Skeletal muscle cell (primary cell): ENCODE measurements at regions not wholly inside any gene's neighbourhood (a gene's known extent, or its start where the extent isn't known, plus 50 kb on each side); places are given as distances from the start of the nearest gene placed in this dataset.

Experiments used
- DNase-seq: peaks from one replicate; pipeline ENCODE4 v3.0.0-alpha.2; 2010; ENCODE audit warnings: low read depth
- H3K4me3 ChIP-seq: 2 replicates; pipeline ENCODE4 v1.5.1; 2011; ENCODE audit warnings: low read depth, mild to moderate bottlenecking, control low read depth, low read length, moderate library complexity

DNA sequence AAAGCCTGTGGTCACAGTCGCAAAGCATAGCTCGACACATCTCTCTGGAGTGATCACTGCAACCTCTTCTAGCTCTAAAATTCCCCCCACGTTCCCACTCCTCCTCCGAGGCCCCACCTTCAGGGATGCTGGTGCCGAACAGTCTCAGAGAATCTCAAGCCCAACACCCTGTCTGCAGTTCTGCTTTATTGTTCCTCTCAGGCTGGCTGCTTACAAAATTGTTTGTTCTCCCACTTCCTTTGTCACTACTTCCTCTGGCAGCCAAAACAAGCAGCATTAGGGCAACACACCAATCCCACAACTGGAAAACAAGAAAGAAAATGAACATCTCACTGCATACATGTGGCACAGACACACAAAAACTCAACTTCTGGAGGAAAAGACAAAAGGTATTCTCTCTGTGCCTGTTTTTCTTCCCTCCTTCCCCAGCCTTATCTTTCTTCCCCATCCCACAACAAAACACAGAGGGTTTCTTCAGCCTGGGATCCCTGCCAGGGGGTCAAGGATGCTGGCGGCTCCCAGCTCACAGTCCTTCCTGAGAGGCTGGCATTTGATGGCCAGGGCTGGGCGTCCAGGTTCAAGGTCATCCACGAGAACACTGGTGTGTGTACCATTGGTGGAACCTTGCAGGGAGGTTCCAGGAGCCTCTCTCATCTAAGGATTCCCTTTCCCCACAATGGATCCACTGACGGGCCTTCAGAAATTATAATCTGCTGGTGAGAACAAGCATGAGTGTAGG is 108.4 kb downstream of the TMCO5A start:
- no peak overlapping the region for H3K4me3 ChIP-seq
- no peak for DNase-seq

DNA sequence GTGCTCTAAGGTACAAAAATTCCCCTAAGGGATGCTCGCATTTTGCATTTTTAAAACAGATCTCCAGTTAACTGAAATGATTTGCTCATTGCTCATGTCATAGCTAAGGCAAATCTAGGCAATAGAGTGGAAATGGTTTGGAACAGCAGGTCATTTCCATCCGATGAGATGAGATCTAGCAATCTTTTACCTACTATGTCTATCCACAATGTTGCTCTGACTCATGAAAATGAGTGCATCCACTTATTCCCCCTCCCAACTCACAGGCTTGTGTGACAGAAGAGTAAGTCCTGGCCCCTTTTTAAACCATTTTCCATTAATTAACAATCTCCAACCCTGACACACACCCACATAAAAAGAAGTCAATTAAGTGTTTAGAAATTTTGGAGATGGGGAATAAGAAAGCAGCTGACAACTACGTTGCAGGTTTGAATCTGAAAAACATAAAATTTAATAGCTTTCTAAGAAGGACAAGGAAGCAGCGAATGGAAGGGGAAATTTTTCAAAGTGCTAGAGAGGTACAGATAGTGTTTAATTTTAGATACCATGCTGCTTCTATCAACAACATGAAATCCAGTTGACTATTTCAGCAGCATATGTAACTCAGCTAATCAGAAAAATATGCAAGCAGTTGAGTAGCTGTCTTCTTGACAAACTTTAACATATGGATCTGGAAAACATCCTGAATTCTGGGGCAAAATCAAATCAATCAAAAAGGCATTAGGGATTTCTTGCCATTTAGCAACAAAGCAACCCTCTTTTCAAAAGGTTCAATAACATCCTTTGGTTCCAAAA is 112.0 kb downstream of the TMCO5A start:
- H3K4me3 ChIP-seq = no peak overlapping the region
- DNase-seq = no peak

- DNase-seq = no peak
- no peak overlapping the region for H3K4me3 ChIP-seq
Measured at GRCh38 chr15:38048001-38048455, 113.6 kb downstream of the TMCO5A start.

GRCh38 chr15:38049891-38050290 is 115.5 kb downstream of the TMCO5A start:
- H3K4me3 ChIP-seq = no peak overlapping the region
- DNase-seq = no peak

DNA sequence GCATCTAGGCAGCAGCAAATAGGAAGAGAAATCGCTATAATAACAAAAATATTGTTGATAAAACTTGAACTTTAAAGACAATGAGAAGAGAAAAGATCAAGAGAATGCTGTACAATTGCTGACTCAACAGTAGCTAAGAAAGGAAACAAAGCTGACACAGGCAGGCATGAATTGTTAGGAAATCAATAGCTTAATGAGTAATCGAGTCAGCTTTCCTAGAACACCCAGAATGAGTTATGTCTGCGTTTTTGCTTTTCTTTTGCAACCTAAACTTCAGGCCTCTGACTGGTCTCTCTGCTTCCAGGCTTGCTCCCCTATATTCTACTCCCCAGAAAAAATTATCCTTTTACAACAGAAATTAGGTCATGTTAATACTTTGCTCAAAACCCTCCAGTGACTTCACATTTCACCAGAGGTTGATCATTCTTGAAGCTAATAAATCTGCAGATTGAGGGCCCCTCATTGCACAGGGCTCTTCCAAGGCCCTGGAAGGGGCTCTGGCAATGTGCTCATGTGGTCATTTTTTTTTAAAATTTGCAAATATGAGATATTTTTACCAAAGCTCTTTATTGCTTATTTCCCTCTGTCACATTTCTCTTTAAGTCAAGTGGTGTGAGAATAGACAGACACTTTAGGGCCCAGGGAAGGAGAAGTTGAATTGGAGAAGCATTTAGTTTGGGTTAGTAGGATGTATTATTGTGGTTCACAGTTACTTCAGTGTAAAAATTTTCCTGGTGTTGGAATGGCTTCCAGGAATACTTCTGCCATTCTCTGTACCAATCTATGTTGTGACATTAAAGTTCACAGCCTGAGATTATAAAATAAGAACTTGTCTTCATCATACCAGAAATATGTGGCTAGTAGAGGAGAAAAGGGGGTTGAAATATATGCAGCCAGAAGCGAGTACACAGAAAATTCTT is 116.3 kb downstream of the TMCO5A start:
- DNase-seq = peak; percentile 63
- H3K4me3 ChIP-seq = no peak overlapping the region

GRCh38 chr15:38053205-38053604 is 118.8 kb downstream of the TMCO5A start:
- no peak overlapping the region for H3K4me3 ChIP-seq
- DNase-seq = no peak

DNA sequence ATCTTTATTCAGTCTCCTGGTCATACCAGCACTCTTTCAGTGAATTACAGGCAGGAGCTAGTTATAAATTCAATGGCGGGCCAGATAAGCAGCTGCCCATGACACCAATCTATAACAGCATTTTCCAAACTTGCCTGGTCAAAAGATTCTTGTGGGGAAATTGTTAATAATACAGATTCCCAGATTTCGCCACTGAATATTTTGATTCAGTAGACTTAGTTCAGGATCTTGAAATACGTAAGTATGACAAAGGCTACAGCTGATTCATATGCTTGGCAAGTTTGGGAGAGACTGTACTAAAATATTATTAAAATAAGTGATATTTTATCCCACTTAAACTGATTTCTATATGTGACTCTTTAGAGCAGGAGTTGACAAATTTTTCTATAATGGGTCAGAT is 119.3 kb downstream of the TMCO5A start:
- DNase-seq = no peak
- H3K4me3 ChIP-seq = no peak overlapping the region

DNA sequence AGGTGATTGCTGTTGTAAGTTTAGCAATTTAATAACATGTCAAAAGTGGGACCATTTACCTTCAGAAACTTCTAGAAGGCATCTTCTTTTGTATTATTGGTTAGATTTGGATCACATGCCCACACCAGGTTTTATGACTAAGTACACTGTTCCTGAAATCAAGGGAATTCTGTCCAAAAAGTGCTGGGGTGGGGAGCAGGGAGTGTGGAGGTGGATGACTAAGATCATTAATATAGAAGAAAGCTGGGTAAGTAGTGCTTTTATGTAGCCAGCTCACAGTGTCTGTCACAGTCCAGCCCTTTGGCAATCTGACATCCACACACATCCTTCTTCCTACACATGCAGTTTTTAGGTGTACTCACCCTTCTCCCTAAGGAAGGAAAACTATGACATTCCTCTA is 120.0 kb downstream of the TMCO5A start:
- H3K4me3 ChIP-seq = no peak overlapping the region
- DNase-seq = peak; percentile 66

- DNase-seq = no peak
- no peak overlapping the region for H3K4me3 ChIP-seq
Measured at GRCh38 chr15:38058596-38059075, 124.2 kb downstream of the TMCO5A start.

GRCh38 chr15:38059665-38060064 is 125.2 kb downstream of the TMCO5A start:
- DNase-seq = peak; percentile 39
- no peak overlapping the region for H3K4me3 ChIP-seq

DNA sequence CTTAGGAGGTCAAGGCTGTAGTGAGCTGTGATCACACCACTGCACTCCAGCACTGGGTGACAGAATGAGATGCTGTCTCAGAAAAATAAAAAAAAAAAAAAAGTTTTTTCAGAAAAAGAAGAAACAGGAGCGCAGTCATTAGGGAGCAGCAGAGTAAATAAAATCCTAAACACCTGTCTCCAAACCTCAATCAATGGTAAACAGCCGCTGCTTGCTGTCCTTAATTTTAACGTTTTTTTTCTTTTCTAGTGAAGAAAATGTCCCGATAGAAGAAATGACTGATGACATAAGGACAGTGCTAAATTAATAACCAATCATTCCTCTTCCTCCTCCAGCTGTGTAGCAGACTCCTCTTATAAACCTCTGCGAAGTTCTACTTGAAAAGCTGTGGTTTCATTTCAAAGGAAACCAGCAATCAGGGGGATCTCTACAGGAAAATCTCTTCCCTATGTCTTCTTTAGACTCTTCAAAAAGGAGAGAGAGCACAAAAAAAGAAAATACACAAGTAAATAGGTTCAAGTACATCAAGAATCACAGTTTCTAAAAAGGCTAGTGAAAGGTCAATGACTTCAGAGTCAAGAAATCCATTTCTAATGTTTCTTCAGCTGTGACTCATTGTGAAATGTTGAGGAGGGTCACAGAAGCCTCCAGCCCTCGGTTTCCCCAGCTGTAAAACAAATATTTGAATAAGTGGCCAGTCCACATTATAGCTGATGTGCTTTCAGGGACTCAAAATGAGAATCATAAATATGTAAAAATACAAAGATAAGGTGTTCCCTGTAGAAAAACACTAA is 127.6 kb downstream of the TMCO5A start:
- DNase-seq = no peak
- no peak overlapping the region for H3K4me3 ChIP-seq

- no peak for DNase-seq
- no peak overlapping the region for H3K4me3 ChIP-seq
Measured at GRCh38 chr15:38062696-38063095, 128.3 kb downstream of the TMCO5A start.

DNA sequence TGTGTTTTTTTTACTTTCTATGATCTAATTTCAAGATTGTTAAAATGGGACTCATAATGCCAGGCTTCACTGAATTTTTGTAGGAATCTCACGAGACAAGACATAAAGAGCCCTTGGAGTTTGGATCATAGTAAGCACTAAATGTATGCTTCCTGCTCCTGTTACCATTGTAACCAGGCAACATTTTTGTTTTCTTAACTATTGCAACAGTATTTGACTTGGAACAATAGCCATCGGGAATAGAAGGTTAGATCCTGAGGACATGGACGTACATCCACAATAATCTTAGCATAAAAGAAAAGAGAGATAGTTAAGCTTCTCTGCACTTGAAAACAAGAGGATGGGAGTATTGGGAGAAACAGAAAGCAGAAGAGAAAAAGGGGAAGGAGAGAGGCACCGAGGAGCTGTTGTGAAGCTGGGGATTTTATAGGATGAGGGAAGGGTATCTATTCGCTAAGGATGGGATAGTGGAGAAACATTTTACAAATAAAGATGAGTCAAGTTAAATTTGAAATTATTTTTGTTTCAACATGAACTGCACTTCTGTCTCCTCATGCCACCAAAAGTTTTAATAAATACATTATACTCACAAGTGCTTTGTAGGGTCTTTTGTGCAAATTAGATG is 131.4 kb downstream of the TMCO5A start:
- H3K4me3 ChIP-seq = no peak overlapping the region
- no peak for DNase-seq

GRCh38 chr15:38066612-38067011 is 132.2 kb downstream of the TMCO5A start:
- DNase-seq = no peak
- no peak overlapping the region for H3K4me3 ChIP-seq

- peak overlapping the region; percentile 30 for H3K4me3 ChIP-seq
- peak; percentile 55 for DNase-seq
Measured at GRCh38 chr15:38068626-38069391, 134.4 kb downstream of the TMCO5A start.

DNA sequence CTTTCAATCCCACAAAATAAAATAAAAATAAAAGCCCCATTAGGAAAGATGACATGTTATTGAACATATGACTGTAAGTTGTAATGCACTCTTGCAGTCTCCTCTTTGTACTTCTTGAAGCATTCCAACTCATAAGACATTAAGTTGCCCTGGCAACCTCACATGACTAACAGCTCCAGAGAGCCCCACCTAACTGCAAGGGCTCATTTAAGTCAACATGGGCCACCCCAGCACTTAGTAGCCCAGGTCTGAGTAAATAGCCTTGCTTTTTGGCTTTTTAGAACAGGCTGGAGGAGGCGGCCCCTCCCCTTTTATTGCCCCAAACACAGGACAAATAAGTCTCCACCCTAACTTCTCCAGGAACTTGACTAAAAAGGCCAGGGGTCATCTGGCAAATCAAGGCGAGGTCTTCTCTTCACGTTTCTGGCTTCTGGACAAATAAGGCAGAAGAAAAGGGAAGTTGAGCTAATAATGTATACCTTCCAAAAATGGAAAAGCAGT is 135.1 kb downstream of the TMCO5A start:
- DNase-seq = peak; percentile 67
- peak overlapping the region; percentile 30 for H3K4me3 ChIP-seq

GRCh38 chr15:38070778-38071177 is 136.3 kb downstream of the TMCO5A start:
- DNase-seq = no peak
- no peak overlapping the region for H3K4me3 ChIP-seq
